ENCODE measurements at regions not wholly inside any gene's neighbourhood (a gene's known extent, or its start where the extent isn't known, plus 50 kb on each side); places are given as distances from the start of the nearest gene placed in this dataset.

DNA sequence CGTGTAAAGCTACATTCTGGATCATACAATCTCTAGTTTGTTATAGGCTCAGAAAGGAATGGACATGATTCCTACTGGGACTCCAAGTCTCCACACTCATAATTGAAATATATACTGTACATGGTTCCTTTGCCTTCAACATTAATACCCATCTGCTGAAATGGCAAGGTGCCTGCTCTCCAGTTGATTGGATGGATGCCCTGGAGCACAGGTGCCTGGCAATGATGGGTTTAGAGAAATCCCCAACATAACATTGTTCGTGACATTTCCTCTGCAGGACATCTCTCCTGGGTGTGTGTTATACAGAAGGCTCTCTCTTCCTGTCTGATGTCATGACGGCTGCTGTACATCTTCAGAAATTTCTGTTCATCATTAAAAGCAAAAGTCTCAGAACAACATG, 449.7 kb upstream of the CWC22 start:
- H3K27ac Mint-ChIP-seq (ENCODE audit: low read depth, unreplicated experiment) = no peak overlapping the region
- H3K27me3 Mint-ChIP-seq (ENCODE audit: insufficient read depth, unreplicated experiment) = no peaks in the 10 kb centered on the region
- H3K9me3 Mint-ChIP-seq (ENCODE audit: unreplicated experiment) = peaks cover 8% of the 10 kb centered on the region
- ChIA-PET POLR2A (no interaction called here), CTCF (interaction anchor here (1.2 kb wide), 1 partner anchor 200 kb away, joined by 4 read pairs; no protein-coding TSS in a partner anchor)
- no peak overlapping the region for H3K4me3 Mint-ChIP-seq (ENCODE audit: unreplicated experiment)
- no peaks in the 10 kb centered on the region for H3K36me3 Mint-ChIP-seq (ENCODE audit: insufficient read depth, unreplicated experiment)
- TF ChIP-seq, protein P1, sequence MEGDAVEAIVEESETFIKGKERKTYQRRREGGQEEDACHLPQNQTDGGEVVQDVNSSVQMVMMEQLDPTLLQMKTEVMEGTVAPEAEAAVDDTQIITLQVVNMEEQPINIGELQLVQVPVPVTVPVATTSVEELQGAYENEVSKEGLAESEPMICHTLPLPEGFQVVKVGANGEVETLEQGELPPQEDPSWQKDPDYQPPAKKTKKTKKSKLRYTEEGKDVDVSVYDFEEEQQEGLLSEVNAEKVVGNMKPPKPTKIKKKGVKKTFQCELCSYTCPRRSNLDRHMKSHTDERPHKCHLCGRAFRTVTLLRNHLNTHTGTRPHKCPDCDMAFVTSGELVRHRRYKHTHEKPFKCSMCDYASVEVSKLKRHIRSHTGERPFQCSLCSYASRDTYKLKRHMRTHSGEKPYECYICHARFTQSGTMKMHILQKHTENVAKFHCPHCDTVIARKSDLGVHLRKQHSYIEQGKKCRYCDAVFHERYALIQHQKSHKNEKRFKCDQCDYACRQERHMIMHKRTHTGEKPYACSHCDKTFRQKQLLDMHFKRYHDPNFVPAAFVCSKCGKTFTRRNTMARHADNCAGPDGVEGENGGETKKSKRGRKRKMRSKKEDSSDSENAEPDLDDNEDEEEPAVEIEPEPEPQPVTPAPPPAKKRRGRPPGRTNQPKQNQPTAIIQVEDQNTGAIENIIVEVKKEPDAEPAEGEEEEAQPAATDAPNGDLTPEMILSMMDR (IDR thresholded peaks at IDR 0.05; ENCODE audit: unreplicated experiment) = no peak
- no peak for DNase-seq (ENCODE audit: unreplicated experiment)
- H3K4me1 Mint-ChIP-seq (ENCODE audit: insufficient read depth, unreplicated experiment) = no peaks in the 10 kb centered on the region
- intact Hi-C loops (cut with micrococcal nuclease) = no loop called here
- BruUV-seq (replicated peaks) = no TSS peak

DNA sequence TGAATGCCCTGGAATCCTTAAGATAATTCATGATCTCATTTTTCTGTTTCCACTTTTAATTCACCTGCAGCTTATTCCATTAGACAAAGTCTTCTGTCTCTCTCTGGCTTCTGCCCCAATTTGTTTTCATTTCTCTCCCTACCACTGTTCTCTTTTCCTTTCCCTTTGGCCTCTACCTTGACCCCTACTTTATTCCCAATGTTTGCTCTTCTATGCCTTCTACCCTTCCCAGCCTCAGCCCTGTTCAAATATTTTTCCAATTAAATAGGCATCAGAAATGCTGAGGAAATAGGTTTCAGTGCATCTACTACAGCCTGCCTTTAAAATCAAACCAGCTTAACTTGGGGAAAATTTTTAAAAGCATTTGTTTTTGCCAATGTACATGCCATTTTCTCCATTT, 443.7 kb upstream of the CWC22 start:
- Mint-ChIP-seq H3K4me1 (ENCODE audit: insufficient read depth, unreplicated experiment) (no peaks in the 10 kb centered on the region), H3K9me3 (ENCODE audit: unreplicated experiment) (no peaks in the 10 kb centered on the region), H3K4me3 (ENCODE audit: unreplicated experiment) (no peak overlapping the region), H3K27me3 (ENCODE audit: insufficient read depth, unreplicated experiment) (no peaks in the 10 kb centered on the region), H3K36me3 (ENCODE audit: insufficient read depth, unreplicated experiment) (no peaks in the 10 kb centered on the region), H3K27ac (ENCODE audit: low read depth, unreplicated experiment) (no peak overlapping the region)
- POLR2A ChIA-PET = interaction anchor here (1.6 kb wide), 1 partner anchor 12 kb away, joined by 4 read pairs; no protein-coding TSS in a partner anchor
- intact Hi-C loops (cut with micrococcal nuclease) = no loop called here
- CTCF ChIA-PET = no interaction called here
- DNase-seq (ENCODE audit: unreplicated experiment) = no peak
- BruUV-seq (replicated peaks) = no TSS peak
- TF ChIP-seq, protein P1 (IDR thresholded peaks at IDR 0.05; ENCODE audit: unreplicated experiment) = no peak

DNA sequence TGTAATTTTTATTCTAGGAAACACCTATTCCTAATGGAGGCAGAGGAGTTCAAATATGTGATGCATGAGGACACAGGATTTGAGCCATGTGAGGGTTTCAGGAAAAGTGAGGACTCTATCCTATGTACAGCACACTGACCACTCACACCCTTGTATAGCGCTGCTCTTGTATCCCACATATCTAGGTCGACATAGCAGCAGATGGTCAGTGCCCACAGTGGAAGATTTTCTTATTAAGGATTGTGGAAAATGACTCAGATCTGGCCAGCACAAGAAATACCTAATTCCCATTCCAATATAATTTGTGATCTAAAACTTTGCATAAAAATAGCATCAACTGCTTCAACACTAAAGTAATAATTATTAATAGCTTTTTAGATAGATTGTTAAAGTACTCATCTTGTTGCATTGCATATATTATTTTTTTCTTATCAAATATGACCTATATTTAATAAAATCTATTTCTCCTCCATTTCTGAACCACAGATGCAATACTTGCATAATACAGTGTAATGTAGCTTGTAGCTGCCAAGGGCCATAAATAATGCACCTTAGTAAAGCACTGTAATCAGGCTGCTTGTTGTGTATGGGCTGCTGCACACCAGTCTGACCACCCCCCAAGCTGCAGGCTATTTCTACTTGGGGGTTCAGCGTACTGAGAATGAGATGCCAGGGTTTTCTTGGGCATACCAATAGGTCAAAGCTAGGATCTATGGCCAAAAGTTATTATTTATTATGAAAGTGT, 442.2 kb upstream of the CWC22 start:
- no peaks in the 10 kb centered on the region for H3K36me3 Mint-ChIP-seq (ENCODE audit: insufficient read depth, unreplicated experiment)
- no peak for DNase-seq (ENCODE audit: unreplicated experiment)
- peaks cover 4% of the 10 kb centered on the region for H3K4me1 Mint-ChIP-seq (ENCODE audit: insufficient read depth, unreplicated experiment)
- no peak overlapping the region for H3K27ac Mint-ChIP-seq (ENCODE audit: low read depth, unreplicated experiment)
- no peak overlapping the region for H3K4me3 Mint-ChIP-seq (ENCODE audit: unreplicated experiment)
- POLR2A ChIA-PET = interaction anchor here (0.6 kb wide), 1 partner anchor 21 kb away, joined by 3 read pairs; no protein-coding TSS in a partner anchor
- intact Hi-C loops (cut with micrococcal nuclease) = no loop called here
- TF ChIP-seq, protein P1 (IDR thresholded peaks at IDR 0.05; ENCODE audit: unreplicated experiment) = no peak
- CTCF ChIA-PET = no interaction called here
- no peaks in the 10 kb centered on the region for H3K27me3 Mint-ChIP-seq (ENCODE audit: insufficient read depth, unreplicated experiment)
- no TSS peak for BruUV-seq (replicated peaks)
- no peaks in the 10 kb centered on the region for H3K9me3 Mint-ChIP-seq (ENCODE audit: unreplicated experiment)

DNA sequence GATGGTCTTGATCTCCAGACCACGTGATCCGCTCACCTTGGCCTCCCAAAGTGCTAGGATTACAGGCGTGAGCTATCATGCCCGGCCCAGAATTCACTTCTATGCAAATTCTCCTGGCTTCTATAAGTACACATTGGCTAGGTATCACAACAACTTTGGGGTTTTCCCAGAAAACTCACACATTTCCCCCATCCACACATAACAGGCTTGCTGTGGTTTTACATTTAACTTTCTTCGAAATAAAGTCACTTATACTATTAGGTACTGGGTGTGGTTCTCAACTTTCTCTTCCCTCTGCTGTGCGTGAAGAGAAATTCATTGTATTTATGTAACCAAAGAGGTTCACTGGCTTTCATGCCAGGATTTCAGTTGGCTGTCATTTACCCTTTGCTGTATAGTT, 439.4 kb upstream of the CWC22 start:
- H3K9me3 Mint-ChIP-seq (ENCODE audit: unreplicated experiment) = peaks cover 7% of the 10 kb centered on the region
- CTCF ChIA-PET = interaction anchor here (0.7 to 1.2 kb wide), 2 partner anchors 60 to 82 kb away, joined by 3 read pairs; no protein-coding TSS in a partner anchor
- no peak overlapping the region for H3K27ac Mint-ChIP-seq (ENCODE audit: low read depth, unreplicated experiment)
- BruUV-seq (replicated peaks) = no TSS peak
- TF ChIP-seq, protein P1 (IDR thresholded peaks at IDR 0.05; ENCODE audit: unreplicated experiment) = no peak
- no peaks in the 10 kb centered on the region for H3K27me3 Mint-ChIP-seq (ENCODE audit: insufficient read depth, unreplicated experiment)
- peaks cover 9% of the 10 kb centered on the region for H3K4me1 Mint-ChIP-seq (ENCODE audit: insufficient read depth, unreplicated experiment)
- no peaks in the 10 kb centered on the region for H3K36me3 Mint-ChIP-seq (ENCODE audit: insufficient read depth, unreplicated experiment)
- no peak for DNase-seq (ENCODE audit: unreplicated experiment)
- no peak overlapping the region for H3K4me3 Mint-ChIP-seq (ENCODE audit: unreplicated experiment)
- intact Hi-C loops (cut with micrococcal nuclease) = no loop called here
- POLR2A ChIA-PET = interaction anchor here (0.9 kb wide), 1 partner anchor 16 kb away, joined by 3 read pairs; no protein-coding TSS in a partner anchor
